ENCODE measurements at regions not wholly inside any gene's neighbourhood (a gene's known extent, or its start where the extent isn't known, plus 50 kb on each side); places are given as distances from the start of the nearest gene placed in this dataset.

- no TSS peak for BruUV-seq (replicated peaks)
Measured at GRCh38 chr6:744666-745353, 51.9 kb upstream of the EXOC2 start.

GRCh38 chr6:743320-744096 is 50.6 kb upstream of the EXOC2 start:
- Histone ChIP-seq H3K4me1 (ENCODE audit: control insufficient read depth, insufficient read depth, low read length) (no peaks in the 10 kb centered on the region), H3K36me3 (ENCODE audit: control insufficient read depth in 2 of 2, insufficient read depth in 2 of 2, low read length in 1 of 2) (no peaks in the 10 kb centered on the region), H3K27me3 (replicated peaks in 1 of 2; ENCODE audit: control insufficient read depth in 2 of 2, insufficient read depth in 2 of 2, low read length in 1 of 2) (no peaks in the 10 kb centered on the region), H3K27ac (ENCODE audit: control insufficient read depth, insufficient read depth) (no peak overlapping the region), H3K79me2 (ENCODE audit: control insufficient read depth, insufficient read depth, low read length) (no peaks in the 10 kb centered on the region), H3K9ac (ENCODE audit: control insufficient read depth, insufficient read depth, low read length) (no peak overlapping the region), H4K20me1 (ENCODE audit: control insufficient read depth, insufficient read depth) (no peaks in the 10 kb centered on the region), H3K4me2 (ENCODE audit: control insufficient read depth, insufficient read depth) (no peak overlapping the region), H3K9me3 (replicated peaks; ENCODE audit: control insufficient read depth, insufficient read depth, low read length) (no peaks in the 10 kb centered on the region; the same call in 2 of the 3 replicates), H2AFZ (ENCODE audit: control insufficient read depth, low read depth, low read length) (no peak overlapping the region), H3K4me3 (no peak overlapping the region)
- POLR2A ChIA-PET = no interaction called here
- in situ Hi-C loops (cut with MboI) (no loop called here), intact Hi-C loops (cut with micrococcal nuclease; ENCODE audit: unreplicated experiment) (no loop called here)
- ATAC-seq (no peak), FAIRE-seq (no peak), DNase-seq (ENCODE audit: low read depth, low spot score) (no peak)
- WGBS (ENCODE audit: insufficient coverage, insufficient replicate concordance, low lambda C conversion rate, missing lambda C conversion rate) = 60% methylated on average over 4 of the region's 4 CpGs
- SMC1A ChIA-PET (ENCODE audit: uncharacterized antibody, unreplicated experiment) = interaction anchor here (0.8 kb wide), 1 partner anchor 10 kb away, joined by 4 read pairs; no protein-coding TSS in a partner anchor
- RAD21 ChIA-PET (ENCODE audit: unreplicated experiment) = no interaction called here
- BruUV-seq (replicated peaks) = no TSS peak
- CTCF ChIA-PET = no interaction called here
- TF ChIP-seq RELB (IDR thresholded peaks at IDR 0.05; ENCODE audit: low read depth) = no peak
- TF ChIP-seq RAD51 (IDR thresholded peaks at IDR 0.05) = no peak
- TF ChIP-seq SP1 (IDR thresholded peaks at IDR 0.05; ENCODE audit: low read depth, low read length) = no peak
- no peak for TF ChIP-seq ELK1 (IDR thresholded peaks at IDR 0.05; ENCODE audit: low read depth, low read length)
- TF ChIP-seq SMAD1 (IDR thresholded peaks at IDR 0.05; ENCODE audit: low read depth, partially characterized antibody) = no peak
- no peak for TF ChIP-seq NFYB (IDR thresholded peaks at IDR 0.05; ENCODE audit: insufficient read depth, low read depth, low read length)
- no peak for TF ChIP-seq ZBTB40 (IDR thresholded peaks at IDR 0.05; ENCODE audit: borderline replicate concordance)

More at GRCh38 chr6:744666-745353, 51.9 kb upstream of the EXOC2 start:
- intact Hi-C loops (cut with micrococcal nuclease; ENCODE audit: unreplicated experiment) (no loop called here), in situ Hi-C loops (cut with MboI) (no loop called here)
- ChIA-PET SMC1A (ENCODE audit: uncharacterized antibody, unreplicated experiment) (interaction anchor here (0.7 to 0.8 kb wide), 2 partner anchors 9 to 12 kb away, joined by 3 to 4 read pairs; no protein-coding TSS in a partner anchor), CTCF (no interaction called here), POLR2A (no interaction called here), RAD21 (ENCODE audit: unreplicated experiment) (no interaction called here)
- no peaks in the 10 kb centered on the region for H4K20me1 ChIP-seq (ENCODE audit: control insufficient read depth, insufficient read depth)
- 47% methylated on average over 7 of the region's 7 CpGs for whole genome bisulfite sequencing (ENCODE audit: insufficient coverage, insufficient replicate concordance, low lambda C conversion rate, missing lambda C conversion rate)
- H3K27me3 ChIP-seq (replicated peaks in 1 of 2; ENCODE audit: control insufficient read depth in 2 of 2, insufficient read depth in 2 of 2, low read length in 1 of 2) = no peaks in the 10 kb centered on the region
- TF ChIP-seq YBX1 (IDR thresholded peaks at IDR 0.05) = no peak
- TF ChIP-seq PML (IDR thresholded peaks at IDR 0.05; ENCODE audit: low read length) = no peak
- no peak overlapping the region for H3K9ac ChIP-seq (ENCODE audit: control insufficient read depth, insufficient read depth, low read length)
- H3K4me3 ChIP-seq = no peak overlapping the region
- no peaks in the 10 kb centered on the region; the same call in 2 of the 3 replicates for H3K9me3 ChIP-seq (replicated peaks; ENCODE audit: control insufficient read depth, insufficient read depth, low read length)
- H2AFZ ChIP-seq (ENCODE audit: control insufficient read depth, low read depth, low read length) = no peak overlapping the region
- no peaks in the 10 kb centered on the region for H3K79me2 ChIP-seq (ENCODE audit: control insufficient read depth, insufficient read depth, low read length)
- FAIRE-seq (no peak), DNase-seq (ENCODE audit: low read depth, low spot score) (no peak), ATAC-seq (no peak)
- no peaks in the 10 kb centered on the region for H3K4me1 ChIP-seq (ENCODE audit: control insufficient read depth, insufficient read depth, low read length)
- H3K36me3 ChIP-seq (ENCODE audit: control insufficient read depth in 2 of 2, insufficient read depth in 2 of 2, low read length in 1 of 2) = no peaks in the 10 kb centered on the region
- H3K27ac ChIP-seq (ENCODE audit: control insufficient read depth, insufficient read depth) = no peak overlapping the region
- no peak overlapping the region for H3K4me2 ChIP-seq (ENCODE audit: control insufficient read depth, insufficient read depth)

Data from GM12878 (cell line).